K562 (cell line): ENCODE measurements at regions not wholly inside any gene's neighbourhood (a gene's known extent, or its start where the extent isn't known, plus 50 kb on each side); places are given as distances from the start of the nearest gene placed in this dataset.

ENCODE experiments used
- ATAC-seq: fragments of 200-7000 bp; cut with Tn5 transposase; 3 replicates; pipeline ENCODE4 v1.9.1; 2020; ENCODE audit warnings: moderate library complexity
- BruUV-seq: library from RNA; stranded (reverse); fragments of 400-500 nt; replicated peaks from 2 replicates; lab custom pipeline; 2021; lab: Mats Ljungman, UMichigan
- CTCF ChIA-PET: fragments of 300-600 bp; formaldehyde crosslinking; extraction: SDS; loops from one replicate; lab custom pipeline; 2021; ENCODE audit warnings: low intra/inter-chr PET ratio; lab: Yijun Ruan, JAX
- POLR2A ChIA-PET: fragments of 300-600, 350-650 bp; sonication (Branson Sonifier 250); formaldehyde crosslinking; extraction: SDS; loops from one replicate; lab custom pipeline; 2021; ENCODE audit warnings: antibody characterized with exemption, inconsistent platforms; lab: Yijun Ruan, JAX
- DNase-seq, 4 experiments: peaks; one replicate each; pipeline versions ENCODE4 v3.0.0 to v3.0.0-alpha.2; 2011 to 2018; ENCODE audit warnings: low spot score in 3 of 4, mixed read lengths in 3 of 4; ENCODE audit errors: extremely low read depth in 1 of 4
- FAIRE-seq: peaks from 2 replicates; lab custom pipeline; 2011; peaks lifted over from hg19 to GRCh38; lab: Jason Lieb, UNC
- H2AFZ ChIP-seq: 2 replicates; pipeline ENCODE4 v1.6.0; 2011; ENCODE audit warnings: low read depth, low read length, control low read depth, inconsistent platforms
- H3K27ac ChIP-seq: fragments of 200-600 bp; 3 replicates; pipeline ENCODE4 v1.8.0; 2011; ENCODE audit warnings: low read depth, mild to moderate bottlenecking, control low read depth, inconsistent platforms, low read length, moderate library complexity, mixed read lengths; ENCODE audit errors: extremely low read depth
- H3K27me3 ChIP-seq, 2 experiments: fragments of 300-600 bp in 1 of 2; 2 replicates in 1 of 2; 3 replicates in 1 of 2; pipeline versions ENCODE4 v1.6.0 to v1.8.0; 2011; ENCODE audit warnings: inconsistent platforms in 2 of 2, low read length in 2 of 2, mild to moderate bottlenecking in 1 of 2, mixed read lengths in 1 of 2, moderate library complexity in 1 of 2; ENCODE audit not compliant: control insufficient read depth in 2 of 2, insufficient read depth in 2 of 2
- H3K36me3 ChIP-seq: fragments of 300-600 bp; 3 replicates; pipeline ENCODE4 v1.8.0; 2011; ENCODE audit warnings: mild to moderate bottlenecking, low read length, inconsistent platforms; ENCODE audit not compliant: control insufficient read depth, insufficient read depth
- H3K4me1 ChIP-seq, 2 experiments: fragments of 200-600 bp in 1 of 2; replicated peaks in 1 of 2; 2 replicates in 1 of 2; 3 replicates in 1 of 2; pipeline versions ENCODE4 v1.5.1 to v1.8.0; 2011; ENCODE audit warnings: inconsistent platforms in 2 of 2, low read length in 2 of 2, mild to moderate bottlenecking in 1 of 2, mixed read lengths in 1 of 2, moderate library complexity in 1 of 2; ENCODE audit not compliant: control insufficient read depth in 2 of 2, insufficient read depth in 2 of 2
- H3K4me2 ChIP-seq: 2 replicates; pipeline ENCODE4 v1.6.1; 2011; ENCODE audit warnings: low read length, control low read depth, inconsistent platforms, mixed read lengths; ENCODE audit not compliant: insufficient read depth
- H3K4me3 ChIP-seq: fragments of 200-600 bp; sonication (generic), shearing (Covaris generic); 2 replicates; pipeline ENCODE4 v1.5.1; 2016; ENCODE audit warnings: control low read depth, inconsistent platforms
- H3K79me2 ChIP-seq: fragments of 200-600 bp; 3 replicates; pipeline ENCODE4 v1.8.0; 2011; ENCODE audit warnings: low read length, inconsistent platforms; ENCODE audit not compliant: control insufficient read depth, insufficient read depth
- H3K9ac ChIP-seq, 2 experiments: 2 replicates each; pipeline versions ENCODE4 v1.6.0 to v1.6.1; 2011; ENCODE audit warnings: low read depth in 2 of 2, low read length in 2 of 2, control low read depth in 1 of 2, inconsistent platforms in 1 of 2, mild to moderate bottlenecking in 1 of 2, mixed read lengths in 1 of 2; ENCODE audit not compliant: insufficient read depth in 1 of 2
- H3K9me1 ChIP-seq: one replicate; pipeline ENCODE4 v1.6.0; 2011; ENCODE audit warnings: inconsistent platforms, mild to moderate bottlenecking, low read length, moderate library complexity; ENCODE audit not compliant: control insufficient read depth, insufficient read depth
- H3K9me3 ChIP-seq: replicated peaks from 2 replicates; pipeline ENCODE4 v1.5.1; 2011; ENCODE audit warnings: low read depth, low read length, inconsistent platforms; ENCODE audit not compliant: control insufficient read depth, insufficient read depth
- H4K20me1 ChIP-seq: replicated peaks from 2 replicates; pipeline ENCODE4 v1.6.1; 2011; ENCODE audit warnings: low read length, inconsistent platforms, mixed read lengths; ENCODE audit not compliant: control insufficient read depth, insufficient read depth
- ATF3 ChIP-seq, 2 experiments: fragments of 450-650 bp in 1 of 2; sonication (generic) in 1 of 2; formaldehyde crosslinking in 1 of 2; IDR thresholded peaks in 1 of 2; conservative IDR thresholded peaks in 1 of 2; 2 replicates each; pipeline versions ENCODE4 v1.6.1 to v1.8.1; 2016 to 2023; ENCODE audit warnings: mild to moderate bottlenecking in 2 of 2, moderate library complexity in 2 of 2, inconsistent platforms in 1 of 2, missing genetic modification reagents in 1 of 2
- EGR1 ChIP-seq: fragments of 450-650 bp; conservative IDR thresholded peaks from 2 replicates; pipeline ENCODE4 v1.6.1; 2017; ENCODE audit warnings: mild to moderate bottlenecking
- ETV5 ChIP-seq: sonication (generic); formaldehyde crosslinking; IDR thresholded peaks from 2 replicates; pipeline ENCODE4 v1.4.0; 2020; ENCODE audit warnings: low read depth, mild to moderate bottlenecking, missing genetic modification reagents
- FOSL1 ChIP-seq: fragments of 200-800 bp; sonication (Bioruptor generic); conservative IDR thresholded peaks from 2 replicates; pipeline ENCODE4 v1.6.1; 2016; ENCODE audit warnings: missing genetic modification characterization, missing compliant biosample characterization
- JUN ChIP-seq, 2 experiments: sonication (generic) in 1 of 2; formaldehyde crosslinking in 1 of 2; IDR thresholded peaks; 2 replicates each; pipeline versions ENCODE4 v1.6.1 to v1.8.0; 2012 to 2022; ENCODE audit warnings: borderline replicate concordance in 2 of 2, mild to moderate bottlenecking in 2 of 2, improper control_type of control experiment in 1 of 2, low read depth in 1 of 2, low read length in 1 of 2, missing genetic modification reagents in 1 of 2
- PURB ChIP-seq: sonication (generic); formaldehyde crosslinking; IDR thresholded peaks from 2 replicates; pipeline ENCODE4 v1.9.0; 2021; ENCODE audit warnings: low read depth, mild to moderate bottlenecking, missing genetic modification reagents
- SIN3A ChIP-seq, 2 experiments: fragments of 150-350 bp in 1 of 2; IDR thresholded peaks; 2 replicates each; pipeline ENCODE4 v1.6.1; 2011 to 2016; ENCODE audit warnings: borderline replicate concordance in 2 of 2, low read depth in 2 of 2, low read length in 2 of 2, mild to moderate bottlenecking in 2 of 2, moderate library complexity in 2 of 2; ENCODE audit not compliant: control insufficient read depth in 1 of 2
- SIN3B ChIP-seq: fragments of 450-650 bp; IDR thresholded peaks from 2 replicates; pipeline ENCODE4 v1.6.1; 2017; ENCODE audit warnings: low read depth, mild to moderate bottlenecking, moderate library complexity
- TFE3 ChIP-seq: fragments of 450-650 bp; formaldehyde crosslinking; IDR thresholded peaks from 2 replicates; pipeline ENCODE4 v1.4.0; 2020; ENCODE audit warnings: mild to moderate bottlenecking, mixed read lengths
- ZNF23 ChIP-seq: fragments of 250-450 bp; sonication (Bioruptor Pico); IDR thresholded peaks from 2 replicates; pipeline ENCODE4 v1.4.0; 2020; ENCODE audit warnings: mild to moderate bottlenecking
- WGBS: fragments of 100-300 bp; shearing (Covaris generic); methylation state at CpG from one replicate; pipeline ENCODE4 v1.1.6; 2016; ENCODE audit warnings: low coverage, mixed read lengths; ENCODE audit not compliant: insufficient coverage; ENCODE audit errors: missing lambda C conversion rate; 5-methylcytosine and 5-hydroxymethylcytosine counted together
- in situ Hi-C: fragments of 300-500 bp; cut with MboI; formaldehyde crosslinking; loops from 4 replicates; pipeline ENCODE4 v1.15.0; 2018; ENCODE audit warnings: inconsistent platforms, mixed read lengths
- intact Hi-C: fragments of 100-400 bp; cut with micrococcal nuclease; formaldehyde crosslinking; loops from 2 replicates; pipeline ENCODE4 v1.14.2; 2022
- TF ChIP-seq, protein P1 (sequence below): fragments of 250-450 bp; sonication (Bioruptor Pico); IDR thresholded peaks from 2 replicates; pipeline ENCODE4 v1.8.0; 2022; ENCODE audit warnings: inconsistent platforms

- TF ChIP-seq TFE3 (peak; percentile 92), SIN3B (no peak), SIN3A (IDR thresholded peaks at IDR 0.05; ENCODE audit: borderline replicate concordance in 2 of 2, control insufficient read depth in 1 of 2, low read depth in 2 of 2, low read length in 2 of 2) (no peak), EGR1 (no peak)
- TF ChIP-seq, protein P1, sequence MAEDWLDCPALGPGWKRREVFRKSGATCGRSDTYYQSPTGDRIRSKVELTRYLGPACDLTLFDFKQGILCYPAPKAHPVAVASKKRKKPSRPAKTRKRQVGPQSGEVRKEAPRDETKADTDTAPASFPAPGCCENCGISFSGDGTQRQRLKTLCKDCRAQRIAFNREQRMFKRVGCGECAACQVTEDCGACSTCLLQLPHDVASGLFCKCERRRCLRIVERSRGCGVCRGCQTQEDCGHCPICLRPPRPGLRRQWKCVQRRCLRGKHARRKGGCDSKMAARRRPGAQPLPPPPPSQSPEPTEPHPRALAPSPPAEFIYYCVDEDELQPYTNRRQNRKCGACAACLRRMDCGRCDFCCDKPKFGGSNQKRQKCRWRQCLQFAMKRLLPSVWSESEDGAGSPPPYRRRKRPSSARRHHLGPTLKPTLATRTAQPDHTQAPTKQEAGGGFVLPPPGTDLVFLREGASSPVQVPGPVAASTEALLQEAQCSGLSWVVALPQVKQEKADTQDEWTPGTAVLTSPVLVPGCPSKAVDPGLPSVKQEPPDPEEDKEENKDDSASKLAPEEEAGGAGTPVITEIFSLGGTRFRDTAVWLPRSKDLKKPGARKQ (CRISPR knock-in tag) = no peak
- TF ChIP-seq, all 486 proteins: peak for 5
Observed at GRCh38 chr6:169071394-169071793, 182.3 kb downstream of the THBS2 start (continued).

- Histone ChIP-seq H3K36me3 (no peaks in the 10 kb centered on the region), H4K20me1 (no peaks in the 10 kb centered on the region)
- no peak for TF ChIP-seq PURB (CRISPR knock-in tag)
- peak; percentile 59; the same call in 1 of the 2 replicates for TF ChIP-seq ATF3 (IDR thresholded peaks at IDR 0.05)
- no peak for TF ChIP-seq ATF3 (CRISPR knock-in tag; conservative IDR thresholded peaks at IDR 0.05)
- no peak for TF ChIP-seq ZNF23
- 0 out of 2 replicates have a peak, but pooled peaks have one; percentile 52 for TF ChIP-seq JUN (IDR thresholded peaks at IDR 0.05; ENCODE audit: borderline replicate concordance, low read depth, low read length)
- no peak for TF ChIP-seq JUN (CRISPR knock-in tag; IDR thresholded peaks at IDR 0.05; ENCODE audit: borderline replicate concordance)
- TF ChIP-seq ETV5 (CRISPR knock-in tag) = no peak
- TF ChIP-seq FOSL1 (tag) = peak; percentile 94
- TF ChIP-seq, all 486 proteins: peak for 3
- H3K4me2 ChIP-seq = no peak overlapping the region
- no peaks in the 10 kb centered on the region for H3K9me1 ChIP-seq
- H3K27ac ChIP-seq = no peak overlapping the region
- no peak overlapping the region for H3K4me3 ChIP-seq
- H3K27me3 ChIP-seq = peaks cover 9 to 33% of the 10 kb centered on the region in 2 experiments; a peak in 3 of 5 replicates
- DNase-seq (peak in 1 of 4 experiments; percentile 24), ATAC-seq (peak; percentile 44; the same call in 2 of the 3 replicates), FAIRE-seq (peak; percentile 19)
- H3K4me1 ChIP-seq = no peaks in the 10 kb centered on the region
- H3K79me2 ChIP-seq = no peaks in the 10 kb centered on the region
- WGBS = under 1% methylated on average over 14 of the region's 14 CpGs
- no peak overlapping the region for H3K9ac ChIP-seq
- no TSS peak for BruUV-seq
- H2AFZ ChIP-seq = no peak overlapping the region
- no peaks in the 10 kb centered on the region for H3K9me3 ChIP-seq
- in situ Hi-C loops (no loop called here), intact Hi-C loops (no loop called here)
- ChIA-PET CTCF (no interaction called here), POLR2A (no interaction called here)
Observed at GRCh38 chr6:169070506-169071176, 183.0 kb downstream of the THBS2 start.
